NCI-H2227 treated with DMSO at 0.1 percent for 48 hours (cell line): ENCODE measurements at regions not wholly inside any gene's neighbourhood (a gene's known extent, or its start where the extent isn't known, plus 50 kb on each side); places are given as distances from the start of the nearest gene placed in this dataset.
"Not testable (repeated sequence)": the region's sequence is repeated elsewhere in the genome, so short reads cannot be mapped to it uniquely, and the experiment has no call there.

Experiments used
- DNase-seq: peaks from one replicate; lab custom pipeline; 2025; lab: John Stamatoyannopoulos, UW

DNA sequence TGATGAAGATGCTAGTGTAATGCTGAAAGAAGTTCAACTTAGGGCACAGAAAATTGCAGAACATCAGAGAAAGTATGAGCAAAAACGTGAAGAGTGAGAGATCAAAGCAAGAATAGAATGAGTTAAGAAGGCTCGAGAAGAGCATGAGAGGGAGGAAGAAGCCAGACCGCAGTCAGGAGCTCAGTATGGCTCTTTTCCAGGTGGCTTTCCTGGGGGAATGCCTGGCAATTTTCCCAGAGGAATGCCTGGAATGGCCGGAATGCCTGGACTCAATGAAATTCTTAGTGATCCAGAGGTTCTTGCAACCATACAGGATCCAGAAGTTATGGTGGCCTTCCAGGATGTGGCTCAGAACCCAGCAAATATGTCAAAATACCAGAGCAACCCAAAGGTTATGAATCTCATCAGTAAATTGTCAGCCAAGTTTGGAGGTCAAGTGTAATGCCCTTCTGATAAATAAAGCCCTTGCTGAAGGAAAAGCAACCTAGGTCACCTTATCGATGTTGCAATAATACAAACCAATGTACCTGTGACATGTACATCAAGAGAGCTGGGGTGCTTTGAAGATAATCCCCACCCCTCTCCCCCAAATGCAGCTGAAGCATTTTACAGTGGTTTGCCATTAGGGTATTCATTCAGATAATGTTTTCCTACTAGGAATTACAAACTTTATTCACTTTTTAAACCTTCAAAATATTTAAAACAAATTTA lies 277.9 kb downstream of the LPIN1 start:
- DNase-seq, result not testable (repeated sequence)

DNA sequence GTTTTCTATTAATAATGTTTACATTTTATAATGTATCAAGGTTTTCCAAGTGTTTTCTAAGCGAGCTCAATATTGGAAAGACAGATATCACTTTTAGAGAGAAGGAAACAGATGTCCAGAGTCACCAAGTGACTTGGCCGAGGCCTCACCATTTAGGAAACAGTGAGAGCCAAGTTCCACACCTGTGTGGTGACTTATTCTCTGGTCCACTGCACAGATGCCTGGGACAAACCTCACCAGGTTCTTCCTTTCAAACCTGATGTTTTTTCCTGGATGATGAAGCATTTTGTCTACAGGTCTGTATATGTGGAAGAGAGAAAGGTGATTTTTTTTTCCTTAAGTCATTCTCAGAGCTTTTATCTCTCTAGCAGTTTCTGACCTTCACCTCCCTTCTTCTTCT lies 280.7 kb downstream of the LPIN1 start:
- DNase-seq, result no peak

- no peak for DNase-seq
These were observed 285.4 kb downstream of the LPIN1 start for GRCh38 chr2:12031866-12032265.

- DNase-seq, result no peak
These were observed 286.0 kb downstream of the LPIN1 start for GRCh38 chr2:12032398-12032797.

DNA sequence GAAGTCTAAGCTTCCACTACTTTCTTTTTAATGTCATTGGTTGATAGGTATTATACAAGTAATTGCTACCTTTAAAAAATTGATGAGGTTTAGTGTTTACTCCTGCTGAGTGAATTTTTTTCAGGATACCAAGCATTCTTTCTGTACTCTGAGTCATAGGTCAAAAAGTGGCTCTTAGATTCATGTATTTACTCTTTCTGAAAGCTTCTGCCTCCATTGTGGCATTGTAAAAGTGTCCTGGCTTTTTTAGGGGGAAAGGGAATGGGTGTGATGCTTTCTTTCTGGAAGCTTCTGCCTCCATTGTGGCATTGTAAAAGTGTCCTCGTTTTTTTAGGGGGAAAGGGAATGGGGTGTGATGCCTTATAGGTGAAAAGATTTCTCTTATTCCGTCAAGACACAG lies 286.5 kb downstream of the LPIN1 start:
- DNase-seq, result no peak

DNA sequence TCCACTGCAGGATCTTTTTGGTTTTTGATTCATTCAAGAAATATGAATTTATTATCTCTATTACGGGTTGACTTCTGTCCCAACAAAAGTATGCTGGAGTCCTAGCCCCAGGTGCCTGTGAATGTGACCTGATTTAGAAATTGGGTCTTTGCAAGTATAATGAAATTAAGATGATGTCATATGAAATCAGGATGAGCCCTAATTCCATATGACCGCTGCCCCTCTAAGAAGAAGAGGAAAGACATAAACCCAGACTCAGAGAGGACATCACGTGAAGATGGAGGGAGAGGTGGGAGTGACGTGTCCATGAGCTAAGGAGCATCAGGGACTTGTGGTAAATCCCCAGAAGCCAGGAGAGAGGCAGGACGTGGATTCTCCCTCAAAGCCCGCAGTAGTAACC lies 287.1 kb downstream of the LPIN1 start:
- DNase-seq, result no peak

- no peak for DNase-seq
These were observed 287.9 kb downstream of the LPIN1 start for GRCh38 chr2:12034382-12034781.

DNA sequence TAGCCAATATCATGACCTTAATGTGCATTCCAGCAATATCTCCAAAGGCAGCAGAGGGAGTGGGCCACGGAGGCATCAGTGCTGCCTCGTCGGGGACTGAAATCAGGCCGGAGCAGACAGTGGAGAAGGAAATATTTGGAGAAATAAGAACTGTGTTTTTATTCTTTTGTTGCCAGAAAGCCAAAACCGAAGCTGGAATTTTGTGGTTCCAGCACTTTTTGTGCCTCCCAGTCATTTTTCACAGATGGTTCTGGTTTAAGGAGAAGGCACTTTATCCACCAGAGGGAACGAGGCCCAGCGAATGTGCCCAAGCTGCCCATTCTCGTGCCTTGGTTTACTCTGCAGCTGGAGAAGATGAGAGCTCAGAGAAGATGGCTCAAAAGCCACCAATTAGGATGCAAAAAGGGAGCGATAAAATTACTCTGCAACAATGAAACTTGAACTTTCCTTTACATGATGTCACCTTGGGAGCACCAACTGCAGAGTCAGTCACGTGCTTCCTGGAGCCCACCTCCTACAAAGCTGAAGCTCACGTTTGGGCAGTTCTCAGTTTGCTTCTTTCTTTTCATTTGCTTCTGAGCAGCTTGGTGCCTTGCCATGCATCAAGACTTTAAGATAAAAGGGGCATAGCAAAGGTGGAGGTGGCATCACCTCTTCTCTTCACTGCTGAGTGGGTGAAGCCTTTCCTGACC lies 288.7 kb downstream of the LPIN1 start:
- no peak for DNase-seq

DNA sequence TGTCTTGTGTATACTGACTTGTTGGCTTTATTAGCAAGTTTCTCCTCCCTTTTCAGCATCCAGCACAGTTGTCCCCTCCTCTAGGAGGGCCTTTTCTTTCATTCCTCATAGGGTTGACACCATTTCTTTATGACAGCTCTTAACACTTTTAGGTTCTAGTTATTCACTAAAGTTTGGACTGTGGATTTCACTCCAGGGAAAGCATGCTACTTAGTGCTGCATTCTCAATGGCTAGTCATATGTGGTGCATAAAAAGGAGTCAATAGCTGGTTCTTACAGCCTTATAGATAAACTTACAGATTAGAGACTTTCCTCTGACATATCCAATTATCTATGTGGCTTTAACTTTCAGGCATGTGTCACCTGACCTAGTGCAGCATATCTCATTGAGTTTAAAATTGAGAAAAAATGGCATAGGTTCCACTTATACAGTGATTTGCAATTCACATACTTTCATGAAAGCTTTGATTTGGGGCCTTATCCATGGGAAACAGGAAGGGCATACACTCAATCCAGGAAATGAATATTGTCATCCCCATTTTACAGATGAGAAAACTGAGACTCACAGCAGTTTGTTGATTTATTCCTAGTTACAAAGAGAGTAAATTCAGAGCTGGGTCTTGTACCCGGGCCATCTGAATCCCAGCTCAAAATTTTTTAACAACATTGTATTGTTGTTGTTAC lies 289.7 kb downstream of the LPIN1 start:
- no peak for DNase-seq

- DNase-seq, result no peak
These were observed 290.2 kb downstream of the LPIN1 start for GRCh38 chr2:12036640-12036983.

- DNase-seq, result no peak
These were observed 290.9 kb downstream of the LPIN1 start for GRCh38 chr2:12037301-12037700.

- DNase-seq, result no peak
These were observed 294.8 kb downstream of the LPIN1 start for GRCh38 chr2:12041236-12041635.

- DNase-seq, result no peak
These were observed 296.7 kb downstream of the LPIN1 start for GRCh38 chr2:12043131-12043530.

GRCh38 chr2:12044857-12045256 lies 298.4 kb downstream of the LPIN1 start:
- DNase-seq, result no peak

GRCh38 chr2:12045864-12046291 lies 299.4 kb downstream of the LPIN1 start:
- no peak for DNase-seq

DNA sequence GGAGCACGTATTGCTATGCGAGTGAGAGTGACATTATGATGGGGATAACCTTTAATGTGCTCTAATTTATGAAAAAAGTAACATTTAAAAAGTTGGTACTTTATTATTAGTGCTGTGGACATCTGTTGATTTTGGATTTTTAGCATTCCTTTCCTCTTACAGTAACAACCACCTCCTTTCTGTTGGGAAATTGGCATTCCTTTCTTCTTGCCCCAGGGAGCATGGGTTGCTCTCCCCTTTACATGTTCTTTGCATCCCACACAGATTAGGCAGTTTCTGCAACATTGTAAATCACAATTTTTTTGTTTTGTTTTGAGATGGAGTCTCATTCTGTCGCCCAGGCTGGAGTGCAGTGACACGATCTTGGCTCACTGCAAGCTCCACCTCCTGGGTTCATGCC lies 300.2 kb downstream of the LPIN1 start:
- no peak for DNase-seq

DNA sequence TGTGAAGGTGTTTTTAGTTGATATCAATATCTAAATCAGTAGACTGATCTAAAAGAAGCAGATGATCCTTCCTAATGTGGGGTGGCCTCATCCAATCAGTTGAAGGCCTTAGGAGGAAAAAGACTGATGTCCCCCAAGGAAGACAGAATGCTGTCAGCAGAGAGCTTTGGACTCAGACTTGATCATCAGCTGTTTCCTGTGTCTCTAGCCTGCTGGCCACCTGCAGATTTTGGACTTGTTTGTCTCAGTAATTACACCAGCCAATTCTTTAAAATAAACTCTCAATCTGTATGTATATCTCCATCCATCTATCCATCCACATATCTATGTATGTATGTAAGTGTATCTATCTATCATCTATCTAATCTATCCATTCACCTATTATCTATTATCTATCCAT lies 301.3 kb downstream of the LPIN1 start:
- no peak for DNase-seq

DNA sequence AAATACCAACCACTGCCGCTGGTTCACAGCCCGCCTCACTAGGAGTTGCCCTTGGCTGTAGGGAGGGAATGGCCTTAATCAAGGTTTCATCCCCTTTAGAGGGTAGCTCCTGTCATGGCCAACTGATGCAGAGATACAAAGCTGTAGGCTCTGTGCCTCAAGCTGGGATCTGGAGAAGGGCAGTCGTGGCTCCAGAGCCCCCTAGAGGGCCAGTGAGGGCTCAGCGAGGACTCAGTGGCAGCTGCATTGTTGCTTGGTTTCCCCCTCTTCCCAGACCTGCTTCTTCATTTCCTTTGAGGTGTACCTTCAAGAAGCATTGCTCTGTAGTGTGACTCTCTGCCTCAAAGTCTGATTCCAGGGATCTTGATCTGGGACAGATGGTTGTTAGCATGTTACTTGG lies 302.1 kb downstream of the LPIN1 start:
- no peak for DNase-seq

- no peak for DNase-seq
These were observed 304.0 kb downstream of the LPIN1 start for GRCh38 chr2:12050396-12050795.

DNA sequence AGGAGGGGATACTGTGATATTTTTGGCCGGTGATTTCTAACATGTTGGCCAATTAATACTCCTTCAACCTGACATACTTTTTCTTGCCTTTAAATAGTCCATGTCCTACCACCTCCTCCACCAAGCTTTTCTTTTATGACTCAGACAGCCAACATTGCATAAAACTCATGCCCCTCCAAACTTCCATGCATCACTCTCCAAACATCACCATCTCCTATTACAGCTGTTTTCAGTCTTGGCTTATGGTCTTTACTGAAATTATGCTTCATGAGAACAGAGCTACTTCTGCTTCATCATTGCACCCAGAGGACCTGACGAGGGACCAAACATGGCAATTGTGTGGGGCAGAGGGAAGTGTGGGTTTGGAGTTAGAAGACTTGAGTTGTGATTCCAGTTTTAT lies 305.4 kb downstream of the LPIN1 start:
- DNase-seq, result no peak

- DNase-seq, result no peak
These were observed 306.4 kb downstream of the LPIN1 start for GRCh38 chr2:12052796-12053195.

- no peak for DNase-seq
These were observed 308.7 kb downstream of the LPIN1 start for GRCh38 chr2:12054956-12055618.
